ENCODE measurements at regions not wholly inside any gene's neighbourhood (a gene's known extent, or its start where the extent isn't known, plus 50 kb on each side); places are given as distances from the start of the nearest gene placed in this dataset.

GRCh38 chr17:14547016-14547415 lies 246.1 kb downstream of the HS3ST3B1 start:
- no peak for TF ChIP-seq CTCF (IDR thresholded peaks at IDR 0.05; ENCODE audit: poor library complexity)
- TF ChIP-seq EZH2phosphoT487 (IDR thresholded peaks at IDR 0.05; ENCODE audit: low read depth, severe bottlenecking, unreplicated experiment) = no peak

All from hepatocyte (in vitro differentiated cells).